PC-3 (cell line): ENCODE measurements at regions not wholly inside any gene's neighbourhood (a gene's known extent, or its start where the extent isn't known, plus 50 kb on each side); places are given as distances from the start of the nearest gene placed in this dataset.

Experiments
- CTCF ChIP-seq: fragments of 300-600 bp; sonication (generic); conservative IDR thresholded peaks from 2 replicates; pipeline ENCODE4 v1.5.1; 2017; ENCODE audit warnings: antibody characterized with exemption, low read depth, mild to moderate bottlenecking, low read length
- EZH2 ChIP-seq: fragments of 300-600 bp; sonication (generic); IDR thresholded peaks from one replicate; pipeline ENCODE4 v1.6.1; 2017; ENCODE audit warnings: antibody characterized with exemption, mild to moderate bottlenecking, low read length; ENCODE audit not compliant: unreplicated experiment
- EZH2phosphoT487 ChIP-seq: fragments of 300-600 bp; sonication (generic); IDR thresholded peaks from 2 replicates; pipeline ENCODE4 v1.6.1; 2018; ENCODE audit warnings: mild to moderate bottlenecking, antibody characterized with exemption, low read length, borderline replicate concordance

- TF ChIP-seq CTCF (no peak), EZH2 (no peak), EZH2phosphoT487 (no peak)
These were observed 734.6 kb downstream of the GLUD2 start for GRCh38 chrX:121781991-121782390.
